GM23338 (cell line): ENCODE measurements at regions not wholly inside any gene's neighbourhood (a gene's known extent, or its start where the extent isn't known, plus 50 kb on each side); places are given as distances from the start of the nearest gene placed in this dataset.
A peak's percentile ranks its signal among the peaks of the same experiment; 100 is the strongest.

Experiments used
- ATAC-seq: fragments of 200-7000 bp; cut with Tn5 transposase; 3 replicates; pipeline ENCODE4 v1.9.1; 2020
- DNase-seq: peaks from one replicate; pipeline ENCODE4 v3.0.0-alpha.2; 2015; ENCODE audit warnings: low spot score
- H2AFZ ChIP-seq: fragments of 200-600 bp; sonication (generic); 2 replicates; pipeline ENCODE4 v1.8.0; 2016; ENCODE audit warnings: antibody characterized with exemption, mild to moderate bottlenecking, moderate library complexity
- H3F3A ChIP-seq: fragments of 200-600 bp; sonication (generic); replicated peaks from 2 replicates; pipeline ENCODE4 v1.8.0; 2017; ENCODE audit warnings: antibody characterized with exemption, mixed run types, low read depth
- H3K27ac ChIP-seq: fragments of 200-600 bp; sonication (generic); 2 replicates; pipeline ENCODE4 v1.6.1; 2016; ENCODE audit warnings: low read depth
- H3K27me3 ChIP-seq: fragments of 200-600 bp; sonication (generic); 2 replicates; pipeline ENCODE4 v1.8.0; 2016; ENCODE audit warnings: mild to moderate bottlenecking, mixed run types, moderate library complexity; ENCODE audit not compliant: insufficient read depth
- H3K36me3 ChIP-seq: fragments of 200-600 bp; sonication (generic); 2 replicates; pipeline ENCODE4 v1.8.0; 2016; ENCODE audit warnings: mild to moderate bottlenecking; ENCODE audit not compliant: insufficient read depth
- H3K4me1 ChIP-seq: fragments of 200-600 bp; sonication (generic); 2 replicates; pipeline ENCODE4 v1.8.0; 2016; ENCODE audit warnings: mild to moderate bottlenecking, moderate library complexity; ENCODE audit not compliant: insufficient read depth
- H3K4me2 ChIP-seq: fragments of 200-600 bp; sonication (generic); 2 replicates; pipeline ENCODE4 v1.7.1; 2017; ENCODE audit warnings: mixed run types
- H3K4me3 ChIP-seq: fragments of 200-600 bp; sonication (generic); 2 replicates; pipeline ENCODE4 v1.6.1; 2016; ENCODE audit warnings: mixed run types
- H3K79me2 ChIP-seq: fragments of 200-600 bp; sonication (generic); replicated peaks from 2 replicates; pipeline ENCODE4 v1.8.0; 2017; ENCODE audit warnings: mild to moderate bottlenecking; ENCODE audit not compliant: insufficient read depth
- H3K9me2 ChIP-seq: fragments of 200-600 bp; sonication (generic); 2 replicates; pipeline ENCODE4 v1.8.0; 2017; ENCODE audit not compliant: insufficient read depth
- H4K20me1 ChIP-seq: fragments of 200-600 bp; sonication (generic); replicated peaks from 2 replicates; pipeline ENCODE4 v1.8.0; 2017; ENCODE audit warnings: mild to moderate bottlenecking; ENCODE audit not compliant: insufficient read depth
- H3K27ac Mint-ChIP-seq: 2 replicates; pipeline ENCODE4 v1.8.0; 2020; ENCODE audit warnings: inconsistent platforms, mild to moderate bottlenecking, moderate library complexity, mixed read lengths
- H3K27me3 Mint-ChIP-seq: 3 replicates; pipeline ENCODE4 v1.8.0; 2022; ENCODE audit warnings: low read depth, mild to moderate bottlenecking, moderate library complexity, mixed read lengths, inconsistent platforms; ENCODE audit not compliant: insufficient read depth, poor library complexity
- H3K36me3 Mint-ChIP-seq: 3 replicates; pipeline ENCODE4 v1.8.0; 2021; ENCODE audit warnings: low read depth, mild to moderate bottlenecking, inconsistent platforms, moderate library complexity, mixed read lengths
- H3K4me1 Mint-ChIP-seq: 3 replicates; pipeline ENCODE4 v1.8.0; 2020; ENCODE audit warnings: mild to moderate bottlenecking, inconsistent platforms, mixed read lengths
- H3K4me3 Mint-ChIP-seq: 3 replicates; pipeline ENCODE4 v1.8.0; 2021; ENCODE audit warnings: moderate library complexity, mild to moderate bottlenecking, inconsistent platforms, mixed read lengths
- H3K9me3 Mint-ChIP-seq: 3 replicates; pipeline ENCODE4 v1.8.0; 2020; ENCODE audit warnings: moderate library complexity, mild to moderate bottlenecking, inconsistent platforms, mixed read lengths
- CREB1 ChIP-seq: fragments of 250-450 bp; sonication (Bioruptor Pico); IDR thresholded peaks from 2 replicates; pipeline ENCODE4 v1.5.0; 2020; ENCODE audit warnings: low read depth, mild to moderate bottlenecking, moderate library complexity
- EZH2 ChIP-seq: fragments of 200-600 bp; sonication (generic); IDR thresholded peaks from one replicate; pipeline ENCODE4 v1.8.0; 2017; ENCODE audit warnings: antibody characterized with exemption, mild to moderate bottlenecking, low read depth; ENCODE audit not compliant: unreplicated experiment
- NANOG ChIP-seq: IDR thresholded peaks from 2 replicates; pipeline ENCODE4 v1.6.1; 2016; ENCODE audit warnings: antibody characterized with exemption, borderline replicate concordance
- POLR2AphosphoS5 ChIP-seq: IDR thresholded peaks from 2 replicates; pipeline ENCODE4 v1.6.1; 2016; ENCODE audit warnings: antibody characterized with exemption, low read depth
- STAT1 ChIP-seq: IDR thresholded peaks from one replicate; pipeline ENCODE4 v1.6.1; 2016; ENCODE audit warnings: antibody characterized with exemption; ENCODE audit not compliant: unreplicated experiment
- ZNF462 ChIP-seq: fragments of 250-450 bp; sonication (Bioruptor Pico); IDR thresholded peaks from 2 replicates; pipeline ENCODE4 v1.5.0; 2020; ENCODE audit warnings: mild to moderate bottlenecking, moderate library complexity
- TF ChIP-seq, protein P1 (sequence below), 2 experiments: fragments of 200-600 bp in 1 of 2; sonication (generic) in 1 of 2; conservative IDR thresholded peaks; 2 replicates each; pipeline versions ENCODE4 v1.5.1 to v1.6.1; 2016 to 2017; ENCODE audit warnings: antibody characterized with exemption in 2 of 2, low read depth in 2 of 2, mild to moderate bottlenecking in 2 of 2, moderate library complexity in 1 of 2

GRCh38 chr12:74903522-74903921 is 306.1 kb downstream of the KCNC2 start:
- peaks cover 4% of the 10 kb centered on the region; the same call in 1 of the 2 replicates for H3K9me2 ChIP-seq
- H3F3A ChIP-seq, result no peaks in the 10 kb centered on the region
- ATAC-seq (peak; percentile 83), DNase-seq (peak; percentile 77)
- no peaks in the 10 kb centered on the region for H3K27me3 Mint-ChIP-seq
- H3K4me3 Mint-ChIP-seq, result no peak overlapping the region
- no peaks in the 10 kb centered on the region for H3K36me3 Mint-ChIP-seq
- H3K27ac Mint-ChIP-seq, result no peak overlapping the region; the same call in 1 of the 2 replicates
- H3K36me3 ChIP-seq, result no peaks in the 10 kb centered on the region
- H3K9me3 Mint-ChIP-seq, result no peaks in the 10 kb centered on the region
- no peaks in the 10 kb centered on the region for H3K27me3 ChIP-seq
- H3K27ac ChIP-seq, result no peak overlapping the region
- no peak overlapping the region for H2AFZ ChIP-seq
- no peak overlapping the region for H3K4me2 ChIP-seq
- H4K20me1 ChIP-seq, result no peaks in the 10 kb centered on the region
- H3K4me1 ChIP-seq, result no peaks in the 10 kb centered on the region
- H3K79me2 ChIP-seq, result no peaks in the 10 kb centered on the region
- TF ChIP-seq, protein P1, sequence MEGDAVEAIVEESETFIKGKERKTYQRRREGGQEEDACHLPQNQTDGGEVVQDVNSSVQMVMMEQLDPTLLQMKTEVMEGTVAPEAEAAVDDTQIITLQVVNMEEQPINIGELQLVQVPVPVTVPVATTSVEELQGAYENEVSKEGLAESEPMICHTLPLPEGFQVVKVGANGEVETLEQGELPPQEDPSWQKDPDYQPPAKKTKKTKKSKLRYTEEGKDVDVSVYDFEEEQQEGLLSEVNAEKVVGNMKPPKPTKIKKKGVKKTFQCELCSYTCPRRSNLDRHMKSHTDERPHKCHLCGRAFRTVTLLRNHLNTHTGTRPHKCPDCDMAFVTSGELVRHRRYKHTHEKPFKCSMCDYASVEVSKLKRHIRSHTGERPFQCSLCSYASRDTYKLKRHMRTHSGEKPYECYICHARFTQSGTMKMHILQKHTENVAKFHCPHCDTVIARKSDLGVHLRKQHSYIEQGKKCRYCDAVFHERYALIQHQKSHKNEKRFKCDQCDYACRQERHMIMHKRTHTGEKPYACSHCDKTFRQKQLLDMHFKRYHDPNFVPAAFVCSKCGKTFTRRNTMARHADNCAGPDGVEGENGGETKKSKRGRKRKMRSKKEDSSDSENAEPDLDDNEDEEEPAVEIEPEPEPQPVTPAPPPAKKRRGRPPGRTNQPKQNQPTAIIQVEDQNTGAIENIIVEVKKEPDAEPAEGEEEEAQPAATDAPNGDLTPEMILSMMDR (conservative IDR thresholded peaks at IDR 0.05; ENCODE audit: low read depth in 2 of 2), result peak; percentile 78 to 80
- no peak for TF ChIP-seq NANOG
- H3K4me1 Mint-ChIP-seq, result peaks cover 7% of the 10 kb centered on the region
- no peak overlapping the region for H3K4me3 ChIP-seq

GRCh38 chr12:74906224-74906623 is 303.4 kb downstream of the KCNC2 start:
- Mint-ChIP-seq H3K4me1 (peaks cover 7% of the 10 kb centered on the region), H3K9me3 (no peaks in the 10 kb centered on the region), H3K27me3 (no peaks in the 10 kb centered on the region), H3K4me3 (no peak overlapping the region), H3K36me3 (no peaks in the 10 kb centered on the region), H3K27ac (no peak overlapping the region)
- Histone ChIP-seq H4K20me1 (no peaks in the 10 kb centered on the region), H3K4me2 (no peak overlapping the region), H3K27ac (no peak overlapping the region), H3K4me3 (no peak overlapping the region), H3K79me2 (no peaks in the 10 kb centered on the region), H3K9me2 (peaks cover 4% of the 10 kb centered on the region; the same call in 1 of the 2 replicates), H3K4me1 (no peaks in the 10 kb centered on the region), H3K27me3 (no peaks in the 10 kb centered on the region), H3K36me3 (no peaks in the 10 kb centered on the region), H3F3A (no peaks in the 10 kb centered on the region), H2AFZ (no peak overlapping the region)
- TF ChIP-seq CREB1 (CRISPR knock-in tag) (no peak), STAT1 (no peak), NANOG (no peak), POLR2AphosphoS5 (no peak), EZH2 (no peak), ZNF462 (peak; percentile 93)
- TF ChIP-seq, protein P1 (conservative IDR thresholded peaks at IDR 0.05; ENCODE audit: low read depth in 2 of 2), result peak; percentile 30 to 36; a peak in 3 of 4 replicates
- ATAC-seq (0 out of 3 replicates have a peak, but pooled peaks have one; percentile 25), DNase-seq (peak; percentile 35)
